Neural progenitor cell (in vitro differentiated cells): ENCODE measurements at regions not wholly inside any gene's neighbourhood (a gene's known extent, or its start where the extent isn't known, plus 50 kb on each side); places are given as distances from the start of the nearest gene placed in this dataset.

Experiments used
- EZH2 ChIP-seq: fragments of 200-600 bp; sonication (generic); IDR thresholded peaks from 2 replicates; pipeline ENCODE4 v1.6.1; 2017; ENCODE audit warnings: antibody characterized with exemption, mild to moderate bottlenecking, moderate library complexity
- EZH2phosphoT487 ChIP-seq: fragments of 200-600 bp; sonication (generic); IDR thresholded peaks from 2 replicates; pipeline ENCODE4 v1.6.1; 2017; ENCODE audit warnings: antibody characterized with exemption
- TF ChIP-seq, protein P1 (sequence below): fragments of 200-600 bp; sonication (generic); IDR thresholded peaks from 2 replicates; pipeline ENCODE4 v1.5.1; 2017; ENCODE audit warnings: antibody characterized with exemption, mild to moderate bottlenecking

DNA sequence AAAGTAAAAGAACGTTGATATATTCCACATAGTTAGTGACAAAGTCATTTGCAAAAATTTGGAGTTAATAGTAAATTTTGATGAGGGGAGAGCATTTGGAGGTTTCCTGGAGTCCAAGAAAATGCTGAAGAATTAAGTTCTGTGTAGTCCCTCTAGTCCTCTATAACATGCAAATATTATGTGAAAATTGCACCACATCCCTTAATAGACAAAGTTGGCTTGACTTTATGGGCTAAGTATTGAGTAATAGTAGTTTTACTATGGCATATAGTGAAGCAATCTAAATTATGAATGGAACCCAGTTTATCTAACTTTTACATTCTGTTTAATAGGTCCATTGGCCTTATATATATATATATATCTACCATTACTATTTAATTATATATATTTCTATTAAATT is 66.4 kb upstream of the DCN start:
- TF ChIP-seq EZH2phosphoT487 (no peak), EZH2 (no peak)
- TF ChIP-seq, protein P1, sequence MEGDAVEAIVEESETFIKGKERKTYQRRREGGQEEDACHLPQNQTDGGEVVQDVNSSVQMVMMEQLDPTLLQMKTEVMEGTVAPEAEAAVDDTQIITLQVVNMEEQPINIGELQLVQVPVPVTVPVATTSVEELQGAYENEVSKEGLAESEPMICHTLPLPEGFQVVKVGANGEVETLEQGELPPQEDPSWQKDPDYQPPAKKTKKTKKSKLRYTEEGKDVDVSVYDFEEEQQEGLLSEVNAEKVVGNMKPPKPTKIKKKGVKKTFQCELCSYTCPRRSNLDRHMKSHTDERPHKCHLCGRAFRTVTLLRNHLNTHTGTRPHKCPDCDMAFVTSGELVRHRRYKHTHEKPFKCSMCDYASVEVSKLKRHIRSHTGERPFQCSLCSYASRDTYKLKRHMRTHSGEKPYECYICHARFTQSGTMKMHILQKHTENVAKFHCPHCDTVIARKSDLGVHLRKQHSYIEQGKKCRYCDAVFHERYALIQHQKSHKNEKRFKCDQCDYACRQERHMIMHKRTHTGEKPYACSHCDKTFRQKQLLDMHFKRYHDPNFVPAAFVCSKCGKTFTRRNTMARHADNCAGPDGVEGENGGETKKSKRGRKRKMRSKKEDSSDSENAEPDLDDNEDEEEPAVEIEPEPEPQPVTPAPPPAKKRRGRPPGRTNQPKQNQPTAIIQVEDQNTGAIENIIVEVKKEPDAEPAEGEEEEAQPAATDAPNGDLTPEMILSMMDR = no peak
